Vagina (tissue), 2 donors: ENCODE measurements at regions not wholly inside any gene's neighbourhood (a gene's known extent, or its start where the extent isn't known, plus 50 kb on each side); places are given as distances from the start of the nearest gene placed in this dataset.

Source experiments
- CTCF ChIP-seq, 3 experiments: fragments of 450-650 bp in 2 of 3; fragments of 200-600 bp in 1 of 3; sonication (generic) in 1 of 3; IDR thresholded peaks; one replicate each; pipeline ENCODE4 v1.5.1; 2017 to 2019; ENCODE audit warnings: antibody characterized with exemption in 3 of 3, mild to moderate bottlenecking in 2 of 3, moderate library complexity in 2 of 3
- POLR2A ChIP-seq, 2 donors: fragments of 450-650 bp; IDR thresholded peaks; one replicate each; pipeline ENCODE4 v1.6.1; 2017; ENCODE audit warnings: antibody characterized with exemption in 2 of 2, mild to moderate bottlenecking in 2 of 2, moderate library complexity in 2 of 2
- POLR2AphosphoS5 ChIP-seq, 2 donors: sonication (generic); formaldehyde crosslinking; IDR thresholded peaks; one replicate each; pipeline ENCODE4 v1.9.0; 2017; ENCODE audit warnings: antibody characterized with exemption in 2 of 2, mild to moderate bottlenecking in 2 of 2, low read depth in 1 of 2; ENCODE audit not compliant: insufficient read depth in 1 of 2

- TF ChIP-seq POLR2AphosphoS5 (IDR thresholded peaks at IDR 0.05; ENCODE audit: insufficient read depth in 1 of 2, low read depth in 1 of 2) (no peak), CTCF (IDR thresholded peaks at IDR 0.05) (no peak), POLR2A (IDR thresholded peaks at IDR 0.05) (no peak)
Observed at GRCh38 chrX:131617182-131617581, 73.3 kb downstream of the OR13H1 start.
